Endodermal cell (in vitro differentiated cells): ENCODE measurements at regions not wholly inside any gene's neighbourhood (a gene's known extent, or its start where the extent isn't known, plus 50 kb on each side); places are given as distances from the start of the nearest gene placed in this dataset.

ENCODE experiments used
- DNase-seq: peaks from one replicate; pipeline ENCODE4 v3.0.0-alpha.2; 2017
- H3K27ac ChIP-seq: 2 replicates; pipeline ENCODE4 v1.5.1; 2013; ENCODE audit warnings: mild to moderate bottlenecking, low read depth, low read length, moderate library complexity
- H3K27me3 ChIP-seq: 2 replicates; pipeline ENCODE4 v1.6.1; 2013; ENCODE audit warnings: mild to moderate bottlenecking, low read length, moderate library complexity; ENCODE audit not compliant: insufficient read depth, control insufficient read depth, poor library complexity, severe bottlenecking
- H3K36me3 ChIP-seq: 2 replicates; pipeline ENCODE4 v1.7.0; 2013; ENCODE audit warnings: mild to moderate bottlenecking, low read length, moderate library complexity; ENCODE audit not compliant: control insufficient read depth, insufficient read depth
- H3K4me1 ChIP-seq: one replicate; pipeline ENCODE4 v1.7.0; 2013; ENCODE audit warnings: low read length; ENCODE audit not compliant: control insufficient read depth, insufficient read depth
- H3K4me3 ChIP-seq: 2 replicates; pipeline ENCODE4 v1.5.1; 2013; ENCODE audit warnings: mild to moderate bottlenecking, low read length, moderate library complexity
- H3K9ac ChIP-seq: 2 replicates; pipeline ENCODE4 v1.6.1; 2013; ENCODE audit warnings: mild to moderate bottlenecking, low read length, moderate library complexity; ENCODE audit not compliant: poor library complexity, severe bottlenecking; ENCODE audit errors: extremely low read depth
- H3K9me3 ChIP-seq: 2 replicates; pipeline ENCODE4 v1.6.1; 2013; ENCODE audit warnings: mild to moderate bottlenecking, low read length, moderate library complexity; ENCODE audit not compliant: control insufficient read depth
- H3K27ac Mint-ChIP-seq: 2 replicates; pipeline ENCODE4 v1.8.0; 2020; ENCODE audit warnings: mixed read lengths
- H3K27me3 Mint-ChIP-seq: 2 replicates; pipeline ENCODE4 v1.8.0; 2021; ENCODE audit warnings: mild to moderate bottlenecking, mixed read lengths; ENCODE audit not compliant: insufficient read depth
- H3K36me3 Mint-ChIP-seq: 2 replicates; pipeline ENCODE4 v1.8.0; 2020; ENCODE audit warnings: low read depth, mixed read lengths
- H3K4me1 Mint-ChIP-seq: 2 replicates; pipeline ENCODE4 v1.8.0; 2020; ENCODE audit warnings: mixed read lengths
- H3K4me3 Mint-ChIP-seq: 2 replicates; pipeline ENCODE4 v1.8.0; 2020; ENCODE audit warnings: mild to moderate bottlenecking, moderate library complexity, mixed read lengths
- H3K9me3 Mint-ChIP-seq: 2 replicates; pipeline ENCODE4 v1.8.0; 2020; ENCODE audit warnings: mild to moderate bottlenecking, mixed read lengths
- WGBS, 2 experiments: methylation state at CpG; one replicate each; pipeline versions ENCODE4 v1.1.5 to v1.1.7; 2013; ENCODE audit warnings: missing lambda C conversion rate in 2 of 2, mixed read lengths in 1 of 2; ENCODE audit not compliant: insufficient coverage in 1 of 2, insufficient read length in 1 of 2; 5-methylcytosine and 5-hydroxymethylcytosine counted together
- TF ChIP-seq, protein P1 (sequence below): fragments of 200-600 bp; sonication (generic); conservative IDR thresholded peaks from 2 replicates; pipeline ENCODE4 v1.5.0; 2021; ENCODE audit warnings: antibody characterized with exemption, mild to moderate bottlenecking

DNA sequence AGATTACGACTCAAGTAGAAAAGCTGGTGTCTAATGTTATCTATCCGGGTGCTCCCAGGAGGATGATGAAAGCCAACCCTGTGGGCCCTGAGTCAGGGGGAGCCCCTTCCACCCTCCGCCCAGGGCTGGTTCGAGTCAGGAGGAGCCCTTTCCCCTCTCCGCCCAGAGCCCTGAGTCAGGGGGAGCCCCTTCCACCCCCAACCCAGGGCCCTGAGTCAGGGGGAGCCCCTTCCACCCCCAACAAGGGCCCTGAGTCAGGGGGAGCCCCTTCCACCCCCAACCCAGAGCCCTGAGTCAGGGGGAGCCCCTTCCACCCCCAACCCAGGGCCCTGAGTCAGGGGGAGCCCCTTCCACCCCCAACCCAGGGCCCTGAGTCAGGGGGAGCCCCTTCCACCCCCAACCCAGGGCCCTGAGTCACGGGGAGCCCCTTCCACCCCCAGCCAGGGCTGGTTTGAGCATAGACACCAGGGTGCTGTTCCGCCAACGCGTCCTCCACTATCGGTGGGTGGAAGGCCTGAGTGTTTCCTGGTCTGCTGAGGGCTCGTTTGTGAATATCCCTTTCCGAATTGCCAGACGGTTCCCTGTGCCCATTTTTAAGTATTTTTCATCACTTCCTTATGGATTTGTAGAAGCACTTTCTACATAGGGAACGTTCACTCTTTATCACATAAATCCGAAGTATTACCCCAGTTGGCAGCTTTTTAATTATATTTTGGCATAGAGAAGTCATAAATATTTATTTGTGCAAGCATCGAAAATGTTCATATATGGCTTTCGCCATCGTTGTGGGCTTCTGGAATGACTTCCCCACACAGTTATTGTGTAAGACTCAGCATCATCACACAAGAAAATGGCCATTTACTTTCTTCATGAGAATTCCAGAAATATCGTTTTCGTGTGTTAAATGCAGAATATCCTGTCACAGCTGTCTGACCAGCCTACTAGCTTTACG, 380.6 kb downstream of the BRD1 start:
- Histone ChIP-seq H3K9me3 (no peaks in the 10 kb centered on the region), H3K4me1 (peaks cover 6% of the 10 kb centered on the region), H3K27ac (no peak overlapping the region), H3K27me3 (no peaks in the 10 kb centered on the region), H3K9ac (no peak overlapping the region), H3K4me3 (no peak overlapping the region), H3K36me3 (no peaks in the 10 kb centered on the region)
- no peaks in the 10 kb centered on the region for H3K36me3 Mint-ChIP-seq
- TF ChIP-seq, protein P1, sequence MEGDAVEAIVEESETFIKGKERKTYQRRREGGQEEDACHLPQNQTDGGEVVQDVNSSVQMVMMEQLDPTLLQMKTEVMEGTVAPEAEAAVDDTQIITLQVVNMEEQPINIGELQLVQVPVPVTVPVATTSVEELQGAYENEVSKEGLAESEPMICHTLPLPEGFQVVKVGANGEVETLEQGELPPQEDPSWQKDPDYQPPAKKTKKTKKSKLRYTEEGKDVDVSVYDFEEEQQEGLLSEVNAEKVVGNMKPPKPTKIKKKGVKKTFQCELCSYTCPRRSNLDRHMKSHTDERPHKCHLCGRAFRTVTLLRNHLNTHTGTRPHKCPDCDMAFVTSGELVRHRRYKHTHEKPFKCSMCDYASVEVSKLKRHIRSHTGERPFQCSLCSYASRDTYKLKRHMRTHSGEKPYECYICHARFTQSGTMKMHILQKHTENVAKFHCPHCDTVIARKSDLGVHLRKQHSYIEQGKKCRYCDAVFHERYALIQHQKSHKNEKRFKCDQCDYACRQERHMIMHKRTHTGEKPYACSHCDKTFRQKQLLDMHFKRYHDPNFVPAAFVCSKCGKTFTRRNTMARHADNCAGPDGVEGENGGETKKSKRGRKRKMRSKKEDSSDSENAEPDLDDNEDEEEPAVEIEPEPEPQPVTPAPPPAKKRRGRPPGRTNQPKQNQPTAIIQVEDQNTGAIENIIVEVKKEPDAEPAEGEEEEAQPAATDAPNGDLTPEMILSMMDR: no peak
- DNase-seq: no peak
- no peaks in the 10 kb centered on the region for H3K9me3 Mint-ChIP-seq
- H3K4me3 Mint-ChIP-seq: no peak overlapping the region
- peaks cover 6% of the 10 kb centered on the region for H3K27me3 Mint-ChIP-seq
- H3K4me1 Mint-ChIP-seq: peaks cover 43% of the 10 kb centered on the region
- H3K27ac Mint-ChIP-seq: no peak overlapping the region
- WGBS, 2 experiments: 96 to 97% methylated on average over 13 to 20 of the region's 21 CpGs

DNA sequence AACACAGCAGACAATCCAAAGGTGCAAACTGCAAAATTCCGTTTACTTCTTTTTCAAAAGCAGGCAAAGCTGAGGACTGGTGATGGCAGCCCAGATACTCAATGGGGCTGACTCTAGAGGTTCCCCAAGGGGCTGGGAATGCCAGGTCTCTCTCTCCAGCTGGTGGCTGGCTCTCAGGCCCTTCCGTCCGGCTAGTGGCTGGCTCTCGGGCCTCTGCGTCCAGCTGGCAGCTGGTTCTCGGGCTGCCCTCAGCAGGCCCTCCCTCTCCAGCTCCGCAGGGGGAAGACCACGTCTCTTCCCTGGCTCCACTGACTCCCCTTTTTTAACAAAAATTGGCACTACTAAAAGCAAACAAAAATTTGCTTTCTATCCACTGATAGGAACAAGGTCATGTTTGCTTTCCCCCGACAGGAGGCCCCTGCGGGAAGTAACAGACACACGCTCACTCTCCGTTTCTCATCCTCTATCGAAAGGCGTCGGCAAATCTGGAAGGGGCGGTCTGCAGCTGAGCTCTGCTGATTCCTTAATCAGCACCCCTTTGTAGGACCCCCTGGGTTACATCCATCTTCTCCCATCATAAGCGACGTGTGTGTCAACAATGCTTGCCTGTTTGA, 381.4 kb downstream of the BRD1 start:
- 93 to 96% methylated on average over 17 to 18 of the region's 18 CpGs for WGBS, 2 experiments
- Histone ChIP-seq H3K27me3 (no peaks in the 10 kb centered on the region), H3K4me3 (no peak overlapping the region), H3K4me1 (peaks cover 6% of the 10 kb centered on the region), H3K27ac (no peak overlapping the region), H3K9ac (no peak overlapping the region), H3K36me3 (no peaks in the 10 kb centered on the region), H3K9me3 (no peaks in the 10 kb centered on the region)
- no peak overlapping the region for H3K4me3 Mint-ChIP-seq
- H3K4me1 Mint-ChIP-seq: peaks cover 41% of the 10 kb centered on the region
- H3K36me3 Mint-ChIP-seq: no peaks in the 10 kb centered on the region
- TF ChIP-seq, protein P1: peak; percentile 51
- H3K27ac Mint-ChIP-seq: no peak overlapping the region
- H3K27me3 Mint-ChIP-seq: peaks cover 6% of the 10 kb centered on the region
- peak; percentile 39 for DNase-seq
- H3K9me3 Mint-ChIP-seq: no peaks in the 10 kb centered on the region

DNA sequence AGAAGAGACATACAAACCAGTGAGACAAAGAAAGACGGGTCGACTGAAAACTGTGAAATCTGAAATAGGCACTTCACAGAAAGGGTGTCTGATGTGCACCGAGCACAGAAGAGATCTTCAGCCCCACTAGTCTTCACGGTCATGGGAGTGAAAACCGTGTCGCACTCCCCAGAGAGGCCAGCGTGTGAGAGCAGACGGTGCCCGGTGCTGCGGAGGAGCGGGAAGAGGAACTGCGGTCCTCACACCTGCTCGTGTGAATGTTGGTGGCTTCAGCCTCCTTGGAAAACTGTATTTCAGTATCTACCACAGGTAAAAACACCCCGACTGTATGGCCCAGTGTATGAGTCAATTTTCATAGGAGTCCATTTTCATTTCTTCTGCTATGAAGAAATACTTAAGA, 382.9 kb downstream of the BRD1 start:
- TF ChIP-seq, protein P1: no peak
- Histone ChIP-seq H3K27me3 (no peaks in the 10 kb centered on the region), H3K4me1 (no peaks in the 10 kb centered on the region), H3K36me3 (no peaks in the 10 kb centered on the region), H3K9me3 (no peaks in the 10 kb centered on the region), H3K27ac (no peak overlapping the region), H3K4me3 (no peak overlapping the region), H3K9ac (no peak overlapping the region)
- Mint-ChIP-seq H3K27me3 (peaks cover 6% of the 10 kb centered on the region), H3K9me3 (no peaks in the 10 kb centered on the region), H3K36me3 (no peaks in the 10 kb centered on the region), H3K4me3 (no peak overlapping the region), H3K27ac (no peak overlapping the region), H3K4me1 (peaks cover 28% of the 10 kb centered on the region)
- 96 to 98% methylated on average over 10 to 14 of the region's 14 CpGs for WGBS, 2 experiments
- peak; percentile 23 for DNase-seq
